Gastrocnemius medialis (tissue), 4 donors: ENCODE measurements at regions not wholly inside any gene's neighbourhood (a gene's known extent, or its start where the extent isn't known, plus 50 kb on each side); places are given as distances from the start of the nearest gene placed in this dataset.

Experiments used
- ATAC-seq, 2 donors: fragments of 150-250 bp; one replicate each; pipeline ENCODE4 v1.9.1; 2016
- DNase-seq, 2 donors: peaks; one replicate each; pipeline ENCODE4 v3.0.0-alpha.2; 2019
- H3K27ac ChIP-seq, 4 donors: fragments of 200-600 bp; sonication (generic); 1 replicate in 1 of 4; 2 replicates in 3 of 4; pipeline ENCODE4 v1.5.1; 2016 to 2018; ENCODE audit warnings: mild to moderate bottlenecking in 2 of 4, moderate library complexity in 1 of 4
- H3K27me3 ChIP-seq, 3 donors: fragments of 200-600 bp; sonication (generic) in 2 of 3; 1 replicate in 1 of 3; 2 replicates in 2 of 3; pipeline versions ENCODE4 v1.5.1 to v1.6.0; 2016 to 2019; ENCODE audit warnings: mild to moderate bottlenecking in 1 of 3, moderate library complexity in 1 of 3
- H3K36me3 ChIP-seq, 2 donors: fragments of 200-600 bp; sonication (generic) in 1 of 2; one replicate each; pipeline ENCODE4 v1.5.1; 2017 to 2018
- H3K4me1 ChIP-seq, 2 donors: fragments of 200-600 bp; sonication (generic) in 1 of 2; one replicate each; pipeline ENCODE4 v1.5.1; 2016 to 2017; ENCODE audit warnings: mild to moderate bottlenecking in 2 of 2
- H3K4me3 ChIP-seq, 4 donors: fragments of 200-600 bp; sonication (generic) in 3 of 4; 1 replicate in 1 of 4; 2 replicates in 3 of 4; pipeline ENCODE4 v1.5.1; 2016 to 2019; ENCODE audit warnings: mild to moderate bottlenecking in 2 of 4
- H3K9me3 ChIP-seq, 3 donors: fragments of 200-600 bp; sonication (generic) in 2 of 3; 1 replicate in 1 of 3; 2 replicates in 2 of 3; pipeline ENCODE4 v1.5.1; 2016 to 2019
- CTCF ChIP-seq, 5 experiments: fragments of 450-650 bp in 3 of 5; fragments of 200-600 bp in 2 of 5; sonication (generic) in 2 of 5; IDR thresholded peaks in 4 of 5; conservative IDR thresholded peaks in 1 of 5; 1 replicate in 4 of 5; 2 replicates in 1 of 5; pipeline ENCODE4 v1.5.1; 2016 to 2019; ENCODE audit warnings: antibody characterized with exemption in 5 of 5, mild to moderate bottlenecking in 3 of 5, moderate library complexity in 3 of 5
- POLR2A ChIP-seq, 2 donors: fragments of 450-650 bp; IDR thresholded peaks; one replicate each; pipeline ENCODE4 v1.6.1; 2017; ENCODE audit warnings: antibody characterized with exemption in 2 of 2, mild to moderate bottlenecking in 2 of 2, moderate library complexity in 2 of 2
- in situ Hi-C, 4 donors: fragments of 200-750 bp; cut with MboI; loops; one replicate each; pipeline versions ENCODE4 v1.15.0 to v1.8.0; 2017; ENCODE audit warnings: low sequenced_read_pairs in 4 of 4
- intact Hi-C: fragments of 100-400 bp; cut with DNase I; formaldehyde crosslinking; loops from one replicate; pipeline ENCODE4 v1.15.1; 2023; ENCODE audit warnings: low total_unique reads

- Histone ChIP-seq H3K27me3 (no peaks in the 10 kb centered on the region), H3K4me3 (no peak overlapping the region), H3K4me1 (no peaks in the 10 kb centered on the region), H3K9me3 (no peaks in the 10 kb centered on the region), H3K36me3 (no peaks in the 10 kb centered on the region), H3K27ac (no peak overlapping the region)
- in situ Hi-C loops: no loop called here
- TF ChIP-seq CTCF (IDR thresholded peaks at IDR 0.05 in 4 of 5, conservative IDR thresholded peaks at IDR 0.05 in 1 of 5) (no peak), POLR2A (IDR thresholded peaks at IDR 0.05) (no peak)
- intact Hi-C loops: no loop called here
- ATAC-seq (no peak), DNase-seq (no peak)
These were observed 352.7 kb downstream of the AKAIN1 start for GRCh38 chr18:4844320-4844719.

- H3K27ac ChIP-seq: no peak overlapping the region
- DNase-seq (no peak), ATAC-seq (no peak)
- H3K36me3 ChIP-seq: no peaks in the 10 kb centered on the region
- in situ Hi-C loops: no loop called here
- no peaks in the 10 kb centered on the region for H3K27me3 ChIP-seq
- intact Hi-C loops: no loop called here
- no peak overlapping the region for H3K4me3 ChIP-seq
- H3K9me3 ChIP-seq: no peaks in the 10 kb centered on the region
- TF ChIP-seq CTCF (IDR thresholded peaks at IDR 0.05 in 4 of 5, conservative IDR thresholded peaks at IDR 0.05 in 1 of 5): no peak
- no peak for TF ChIP-seq POLR2A (IDR thresholded peaks at IDR 0.05)
- H3K4me1 ChIP-seq: no peaks in the 10 kb centered on the region
These were observed 353.3 kb downstream of the AKAIN1 start for GRCh38 chr18:4843771-4844170.

- Histone ChIP-seq H3K4me3 (no peak overlapping the region), H3K36me3 (no peaks in the 10 kb centered on the region), H3K27me3 (no peaks in the 10 kb centered on the region), H3K4me1 (no peaks in the 10 kb centered on the region), H3K27ac (no peak overlapping the region), H3K9me3 (no peaks in the 10 kb centered on the region)
- no peak for TF ChIP-seq CTCF (IDR thresholded peaks at IDR 0.05 in 4 of 5, conservative IDR thresholded peaks at IDR 0.05 in 1 of 5)
- no peak for TF ChIP-seq POLR2A (IDR thresholded peaks at IDR 0.05)
- intact Hi-C loops (no loop called here), in situ Hi-C loops (no loop called here)
- no peak for DNase-seq
- no peak for ATAC-seq
These were observed 354.3 kb downstream of the AKAIN1 start for GRCh38 chr18:4842751-4843150.

GRCh38 chr18:4842287-4842686 is 354.8 kb downstream of the AKAIN1 start:
- in situ Hi-C loops: no loop called here

More at GRCh38 chr18:4842287-4842686, 354.8 kb downstream of the AKAIN1 start:
- intact Hi-C loops: no loop called here
- ATAC-seq (no peak), DNase-seq (no peak)
- no peaks in the 10 kb centered on the region for H3K36me3 ChIP-seq
- no peaks in the 10 kb centered on the region for H3K9me3 ChIP-seq
- H3K27me3 ChIP-seq: no peaks in the 10 kb centered on the region
- TF ChIP-seq POLR2A (IDR thresholded peaks at IDR 0.05): no peak
- no peak for TF ChIP-seq CTCF (IDR thresholded peaks at IDR 0.05 in 4 of 5, conservative IDR thresholded peaks at IDR 0.05 in 1 of 5)
- no peak overlapping the region for H3K4me3 ChIP-seq
- H3K27ac ChIP-seq: no peak overlapping the region
- H3K4me1 ChIP-seq: no peaks in the 10 kb centered on the region
